Fibroblast of lung (primary cell): ENCODE measurements at regions not wholly inside any gene's neighbourhood (a gene's known extent, or its start where the extent isn't known, plus 50 kb on each side); places are given as distances from the start of the nearest gene placed in this dataset.
A peak's percentile ranks its signal among the peaks of the same experiment; 100 is the strongest.

Source experiments
- DNase-seq, 2 donors: peaks; one replicate each; pipeline versions ENCODE4 v3.0.0 to v3.0.0-alpha.2; 2010; ENCODE audit warnings: low read depth in 2 of 2
- H2AFZ ChIP-seq: 2 replicates; pipeline ENCODE4 v1.5.1; 2012; ENCODE audit warnings: low read length, control low read depth, inconsistent platforms
- H3K27ac ChIP-seq: 2 replicates; pipeline ENCODE4 v1.5.1; 2011; ENCODE audit warnings: low read length, control low read depth; ENCODE audit not compliant: insufficient read depth
- H3K27me3 ChIP-seq: 2 replicates; pipeline ENCODE4 v1.5.1; 2011; ENCODE audit warnings: mild to moderate bottlenecking, low read length; ENCODE audit not compliant: control insufficient read depth, insufficient read depth
- H3K36me3 ChIP-seq: 2 replicates; pipeline ENCODE4 v1.5.1; 2011; ENCODE audit warnings: low read length; ENCODE audit not compliant: control insufficient read depth, insufficient read depth
- H3K4me1 ChIP-seq: 2 replicates; pipeline ENCODE4 v1.5.1; 2011; ENCODE audit warnings: low read length; ENCODE audit not compliant: control insufficient read depth, insufficient read depth; ENCODE audit errors: extremely low read depth
- H3K4me2 ChIP-seq: 2 replicates; pipeline ENCODE4 v1.5.1; 2011; ENCODE audit warnings: low read length, control low read depth; ENCODE audit not compliant: insufficient read depth; ENCODE audit errors: extremely low read depth
- H3K4me3 ChIP-seq, 4 experiments: fragments of 200-600 bp in 1 of 4; sonication (generic) in 1 of 4; replicated peaks in 1 of 4; 2 replicates each; pipeline ENCODE4 v1.5.1; 2011 to 2016; ENCODE audit warnings: low read length in 4 of 4, low read depth in 3 of 4, mild to moderate bottlenecking in 3 of 4, control low read depth in 2 of 4, inconsistent platforms in 1 of 4, mixed read lengths in 1 of 4; ENCODE audit not compliant: insufficient read depth in 1 of 4; ENCODE audit errors: control extremely low read depth in 1 of 4
- H3K79me2 ChIP-seq: 2 replicates; pipeline ENCODE4 v1.5.1; 2012; ENCODE audit warnings: mild to moderate bottlenecking, low read length, inconsistent platforms; ENCODE audit not compliant: control insufficient read depth, insufficient read depth
- H3K9ac ChIP-seq: 2 replicates; pipeline ENCODE4 v1.5.1; 2011; ENCODE audit warnings: mild to moderate bottlenecking, low read length, control low read depth; ENCODE audit not compliant: insufficient read depth
- H3K9me3 ChIP-seq: 2 replicates; pipeline ENCODE4 v1.5.1; 2012; ENCODE audit warnings: low read depth, low read length; ENCODE audit not compliant: control insufficient read depth, insufficient read depth
- H4K20me1 ChIP-seq: 2 replicates; pipeline ENCODE4 v1.5.1; 2011; ENCODE audit warnings: low read length; ENCODE audit not compliant: control insufficient read depth, insufficient read depth; ENCODE audit errors: extremely low read depth
- EZH2 ChIP-seq: IDR thresholded peaks from 2 replicates; pipeline ENCODE4 v1.5.1; 2012; ENCODE audit warnings: low read length, control low read depth, mild to moderate bottlenecking; ENCODE audit errors: missing control alignments
- TF ChIP-seq, protein P1 (sequence below), 2 donors: IDR thresholded peaks in 1 of 2; conservative IDR thresholded peaks in 1 of 2; 1 replicate in 1 of 2; 2 replicates in 1 of 2; pipeline ENCODE4 v1.5.1; 2011 to 2012; ENCODE audit warnings: low read length in 2 of 2, control low read depth in 1 of 2, inconsistent platforms in 1 of 2, low read depth in 1 of 2, mild to moderate bottlenecking in 1 of 2

GRCh38 chr17:12514596-12514995 is 151.1 kb upstream of the MYOCD start:
- Histone ChIP-seq H3K4me3 (no peak overlapping the region), H3K79me2 (no peaks in the 10 kb centered on the region), H4K20me1 (no peaks in the 10 kb centered on the region), H3K4me2 (no peak overlapping the region), H2AFZ (no peak overlapping the region), H3K27ac (no peak overlapping the region), H3K9ac (no peak overlapping the region), H3K36me3 (no peaks in the 10 kb centered on the region), H3K4me1 (peaks cover 15% of the 10 kb centered on the region), H3K27me3 (no peaks in the 10 kb centered on the region), H3K9me3 (no peaks in the 10 kb centered on the region)
- TF ChIP-seq, protein P1, sequence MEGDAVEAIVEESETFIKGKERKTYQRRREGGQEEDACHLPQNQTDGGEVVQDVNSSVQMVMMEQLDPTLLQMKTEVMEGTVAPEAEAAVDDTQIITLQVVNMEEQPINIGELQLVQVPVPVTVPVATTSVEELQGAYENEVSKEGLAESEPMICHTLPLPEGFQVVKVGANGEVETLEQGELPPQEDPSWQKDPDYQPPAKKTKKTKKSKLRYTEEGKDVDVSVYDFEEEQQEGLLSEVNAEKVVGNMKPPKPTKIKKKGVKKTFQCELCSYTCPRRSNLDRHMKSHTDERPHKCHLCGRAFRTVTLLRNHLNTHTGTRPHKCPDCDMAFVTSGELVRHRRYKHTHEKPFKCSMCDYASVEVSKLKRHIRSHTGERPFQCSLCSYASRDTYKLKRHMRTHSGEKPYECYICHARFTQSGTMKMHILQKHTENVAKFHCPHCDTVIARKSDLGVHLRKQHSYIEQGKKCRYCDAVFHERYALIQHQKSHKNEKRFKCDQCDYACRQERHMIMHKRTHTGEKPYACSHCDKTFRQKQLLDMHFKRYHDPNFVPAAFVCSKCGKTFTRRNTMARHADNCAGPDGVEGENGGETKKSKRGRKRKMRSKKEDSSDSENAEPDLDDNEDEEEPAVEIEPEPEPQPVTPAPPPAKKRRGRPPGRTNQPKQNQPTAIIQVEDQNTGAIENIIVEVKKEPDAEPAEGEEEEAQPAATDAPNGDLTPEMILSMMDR (conservative IDR thresholded peaks at IDR 0.05 in 1 of 2, IDR thresholded peaks at IDR 0.05 in 1 of 2; ENCODE audit: low read depth in 1 of 2, low read length in 2 of 2), result no peak
- no peak for TF ChIP-seq EZH2
- DNase-seq, result no peak

DNA sequence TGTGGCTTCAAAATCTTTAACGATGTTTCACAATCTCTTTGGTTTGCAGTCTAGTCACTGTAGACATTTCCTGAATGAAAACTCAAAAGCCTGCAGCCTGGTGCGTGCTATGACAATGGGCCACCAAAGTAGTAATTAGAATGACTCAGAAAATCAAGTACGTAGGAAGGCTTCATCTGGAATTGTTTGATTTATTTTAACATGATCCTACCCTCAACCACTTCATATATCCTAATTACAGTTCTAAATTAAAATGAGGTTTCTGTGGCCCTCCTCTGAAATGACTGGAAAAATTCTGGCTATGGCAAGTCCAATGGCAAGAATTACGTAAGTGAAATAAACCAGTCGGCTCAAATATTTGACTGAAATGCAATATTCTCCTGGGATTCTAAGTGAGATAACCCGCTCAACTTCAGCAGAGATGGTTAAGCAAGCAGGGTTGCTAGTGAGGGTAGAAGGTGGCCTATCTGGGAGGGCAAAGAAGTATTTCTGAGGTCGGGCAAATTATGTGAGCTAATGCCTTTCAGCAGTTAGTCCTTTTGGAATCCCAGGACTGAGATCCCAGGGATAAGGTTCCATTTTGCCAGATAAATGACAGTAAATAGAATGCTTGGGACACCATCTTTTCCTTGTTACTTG is 145.6 kb upstream of the MYOCD start:
- Histone ChIP-seq H3K9me3 (no peaks in the 10 kb centered on the region), H3K4me2 (no peak overlapping the region), H3K36me3 (no peaks in the 10 kb centered on the region), H3K27ac (no peak overlapping the region), H2AFZ (no peak overlapping the region), H3K27me3 (no peaks in the 10 kb centered on the region), H3K79me2 (no peaks in the 10 kb centered on the region), H3K9ac (no peak overlapping the region), H3K4me1 (no peaks in the 10 kb centered on the region), H3K4me3 (no peak overlapping the region), H4K20me1 (no peaks in the 10 kb centered on the region)
- peak in 1 of 2 donors; percentile 44 for DNase-seq
- no peak for TF ChIP-seq EZH2
- TF ChIP-seq, protein P1 (conservative IDR thresholded peaks at IDR 0.05 in 1 of 2, IDR thresholded peaks at IDR 0.05 in 1 of 2; ENCODE audit: low read depth in 1 of 2, low read length in 2 of 2), result no peak

DNA sequence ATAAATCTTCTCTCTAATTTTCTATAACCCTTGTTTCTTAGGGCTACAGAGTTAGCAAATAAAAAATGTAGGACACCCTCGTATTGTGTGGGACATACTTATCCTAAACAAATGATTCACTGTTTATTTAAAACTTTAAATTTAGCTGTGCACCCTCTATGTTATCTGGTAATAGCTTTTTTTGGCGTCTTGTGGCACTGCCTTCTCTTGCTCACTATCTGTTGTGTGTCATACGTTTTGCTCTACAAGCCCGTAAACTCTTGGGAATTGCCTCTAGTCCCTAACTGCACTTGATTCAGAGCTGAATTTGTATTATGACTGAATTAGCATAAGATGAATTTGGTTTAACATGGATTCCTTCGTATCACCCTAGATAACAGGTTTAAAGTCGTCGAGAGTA is 144.3 kb upstream of the MYOCD start:
- Histone ChIP-seq H3K27me3 (no peaks in the 10 kb centered on the region), H4K20me1 (no peaks in the 10 kb centered on the region), H2AFZ (no peak overlapping the region), H3K4me1 (no peaks in the 10 kb centered on the region), H3K4me3 (no peak overlapping the region), H3K27ac (no peak overlapping the region), H3K79me2 (no peaks in the 10 kb centered on the region), H3K36me3 (no peaks in the 10 kb centered on the region), H3K4me2 (no peak overlapping the region), H3K9ac (no peak overlapping the region), H3K9me3 (no peaks in the 10 kb centered on the region)
- DNase-seq, result peak in 1 of 2 donors; percentile 39
- TF ChIP-seq EZH2, result no peak
- TF ChIP-seq, protein P1 (conservative IDR thresholded peaks at IDR 0.05 in 1 of 2, IDR thresholded peaks at IDR 0.05 in 1 of 2; ENCODE audit: low read depth in 1 of 2, low read length in 2 of 2), result no peak
